ENCODE measurements at regions not wholly inside any gene's neighbourhood (a gene's known extent, or its start where the extent isn't known, plus 50 kb on each side); places are given as distances from the start of the nearest gene placed in this dataset.

- POLR2A ChIA-PET (ENCODE audit: unreplicated experiment), result no interaction called here
- ATAC-seq (ENCODE audit: low read depth) (peak; percentile 56), DNase-seq (peak; percentile 63)
- peak overlapping the region; percentile 61; the same call in 1 of the 2 replicates for H3K27ac ChIP-seq (ENCODE audit: insufficient read depth, low read length)
- peak overlapping the region; percentile 32 for H2BK5ac ChIP-seq (ENCODE audit: low read depth, low read length, poor library complexity, severe bottlenecking)
- H3K23ac ChIP-seq (ENCODE audit: low read depth, low read length), result no peak overlapping the region
- no peaks in the 10 kb centered on the region for H3K79me1 ChIP-seq (ENCODE audit: low read depth in 1 of 2, low read length in 2 of 2)
- no peak overlapping the region for H2AFZ ChIP-seq (replicated peaks; ENCODE audit: low read length, poor library complexity)
- H3K14ac ChIP-seq (replicated peaks; ENCODE audit: low read depth, low read length), result no peak overlapping the region; the same call in 1 of the 2 replicates
- no peaks in the 10 kb centered on the region for H3K27me3 ChIP-seq (ENCODE audit: control insufficient read depth, insufficient read depth, low read length)
- 0 out of 2 replicates have a peak overlapping the region, but pooled peaks have one; percentile 22 for H2BK120ac ChIP-seq (ENCODE audit: low read depth, low read length)
- in situ Hi-C loops (cut with MboI; ENCODE audit: low sequenced_read_pairs) (no loop called here), intact Hi-C loops (cut with micrococcal nuclease) (no loop called here), dilution Hi-C loops (cut with HindIII; ENCODE audit: low sequenced_read_pairs, unreplicated experiment) (no loop called here)
- WGBS, 2 experiments (ENCODE audit: extremely low coverage in 2 of 2, insufficient read length in 1 of 2), result no CpG with 5 or more reads among the region's 6 CpGs
- H4K91ac ChIP-seq (ENCODE audit: insufficient read depth, low read depth, low read length), result no peak overlapping the region
- H3K4me1 ChIP-seq (ENCODE audit: control insufficient read depth, insufficient read depth, low read length), result peaks cover 4% of the 10 kb centered on the region
- H3K18ac ChIP-seq (ENCODE audit: low read depth, low read length), result peak overlapping the region; percentile 74
- 0 out of 2 replicates have a peak, but pooled peaks cover 2% of the 10 kb centered on the region for H3K9me3 ChIP-seq (ENCODE audit: control insufficient read depth, insufficient read depth, low read length)
- H4K8ac ChIP-seq (ENCODE audit: low read depth in 2 of 2, low read length in 2 of 2), result no peak overlapping the region
- H3K4me2 ChIP-seq (ENCODE audit: low read depth, low read length), result no peak overlapping the region; the same call in 1 of the 2 replicates
- H3K4me3 ChIP-seq (ENCODE audit: insufficient read depth, low read depth, low read length), result no peak overlapping the region
- peak overlapping the region; percentile 39; the same call in 1 of the 2 replicates for H2BK20ac ChIP-seq (ENCODE audit: low read depth, low read length)
- H3K9ac ChIP-seq (ENCODE audit: low read depth, low read length), result no peak overlapping the region
- no peak overlapping the region for H3K56ac ChIP-seq (ENCODE audit: extremely low read depth, insufficient read depth, low read length)
- H2BK15ac ChIP-seq (ENCODE audit: low read depth, low read length), result no peak overlapping the region
- H4K5ac ChIP-seq (ENCODE audit: low read depth, low read length), result peak overlapping the region; percentile 75
- H3K9me1 ChIP-seq (ENCODE audit: insufficient read depth, low read length), result no peaks in the 10 kb centered on the region
- TF ChIP-seq BHLHE40 (IDR thresholded peaks at IDR 0.05; ENCODE audit: low read depth, low read length) (no peak), RAD21 (IDR thresholded peaks at IDR 0.05; ENCODE audit: low read length) (no peak), MXI1 (IDR thresholded peaks at IDR 0.05; ENCODE audit: borderline replicate concordance, low read depth, low read length) (no peak), SMC3 (IDR thresholded peaks at IDR 0.05; ENCODE audit: low read depth, low read length) (no peak), NFE2L2 (IDR thresholded peaks at IDR 0.05; ENCODE audit: low read depth, low read length) (no peak), CTCF (conservative IDR thresholded peaks at IDR 0.05; ENCODE audit: low read depth, low read length) (no peak), ELK1 (IDR thresholded peaks at IDR 0.05; ENCODE audit: borderline replicate concordance, low read depth, low read length) (no peak), MAFK (IDR thresholded peaks at IDR 0.05; ENCODE audit: low read depth, low read length) (no peak), FOS (IDR thresholded peaks at IDR 0.05; ENCODE audit: low read depth, low read length) (no peak), CEBPB (IDR thresholded peaks at IDR 0.05; ENCODE audit: low read depth, low read length) (no peak), RFX5 (IDR thresholded peaks at IDR 0.05; ENCODE audit: low read depth, low read length) (no peak), USF2 (IDR thresholded peaks at IDR 0.05; ENCODE audit: low read depth, low read length) (no peak), CHD1 (IDR thresholded peaks at IDR 0.05; ENCODE audit: low read depth, low read length) (no peak), POLR2A (IDR thresholded peaks at IDR 0.05; ENCODE audit: low read depth, low read length) (no peak), RCOR1 (IDR thresholded peaks at IDR 0.05; ENCODE audit: insufficient replicate concordance, low read length) (no peak), MAZ (IDR thresholded peaks at IDR 0.05; ENCODE audit: borderline replicate concordance, low read depth, low read length) (no peak)
- BruUV-seq (replicated peaks), result no TSS peak
- no peak overlapping the region for H3K4ac ChIP-seq (ENCODE audit: low read depth, low read length)
- H4K20me1 ChIP-seq (ENCODE audit: insufficient read depth, low read length), result no peaks in the 10 kb centered on the region
- no peak overlapping the region for H2AK5ac ChIP-seq (ENCODE audit: low read depth, low read length)
- H2AK9ac ChIP-seq (replicated peaks; ENCODE audit: low read depth, low read length, poor library complexity), result no peak overlapping the region
- no peaks in the 10 kb centered on the region for H3K36me3 ChIP-seq (ENCODE audit: control insufficient read depth, insufficient read depth, low read length)
- CTCF ChIA-PET, result no interaction called here
Measured at GRCh38 chr18:56351911-56352500, 286.4 kb downstream of the TXNL1 start.

Data from IMR-90 (cell line).